NCI-H2196 (cell line): ENCODE measurements at regions not wholly inside any gene's neighbourhood (a gene's known extent, or its start where the extent isn't known, plus 50 kb on each side); places are given as distances from the start of the nearest gene placed in this dataset.
"Not testable (repeated sequence)": the region's sequence is repeated elsewhere in the genome, so short reads cannot be mapped to it uniquely, and the experiment has no call there.

Source experiments
- DNase-seq: peaks from one replicate; lab custom pipeline; 2025; ENCODE audit not compliant: unreplicated experiment; lab: John Stamatoyannopoulos, UW

DNA sequence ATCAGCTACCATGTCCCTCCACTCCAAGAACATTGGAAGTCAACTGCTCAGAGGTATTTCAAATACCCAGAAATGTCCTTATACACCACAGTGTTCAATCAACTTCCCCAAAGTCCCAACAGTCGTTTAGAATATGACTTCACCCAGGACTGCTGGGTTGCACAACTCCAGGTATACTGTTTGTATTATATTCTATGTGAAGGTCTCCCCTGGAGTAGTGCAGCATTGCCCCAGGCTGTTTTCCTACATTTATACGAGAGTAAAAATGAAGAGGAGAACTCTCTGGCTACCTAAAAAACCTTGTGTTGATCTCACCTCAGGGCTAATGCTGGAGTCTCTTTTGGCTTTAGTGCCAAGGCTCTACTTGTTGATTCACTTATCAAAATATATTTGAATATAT, 183.6 kb upstream of the MAP3K1 start:
- DNase-seq = no peak

DNA sequence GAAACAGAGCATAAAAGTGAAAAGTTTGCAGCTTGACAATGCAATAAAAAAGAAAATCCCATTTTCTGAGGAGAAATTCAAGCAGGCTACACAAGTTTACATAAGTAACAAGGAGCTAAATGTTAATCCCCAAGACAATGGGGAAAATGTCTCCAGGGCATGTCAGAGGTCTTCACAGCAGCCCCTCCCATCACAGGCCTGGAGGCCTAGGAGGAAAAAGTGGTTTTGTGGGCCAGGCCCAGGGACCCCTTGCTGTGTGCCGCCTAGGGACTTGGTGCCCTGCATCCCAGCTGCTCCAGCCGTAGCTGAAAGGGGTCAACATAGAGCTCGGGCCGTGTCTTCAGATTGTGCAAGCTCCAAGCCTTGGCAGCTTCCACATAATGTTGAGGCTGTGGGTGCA, 186.7 kb upstream of the MAP3K1 start:
- DNase-seq = not testable (repeated sequence)

DNA sequence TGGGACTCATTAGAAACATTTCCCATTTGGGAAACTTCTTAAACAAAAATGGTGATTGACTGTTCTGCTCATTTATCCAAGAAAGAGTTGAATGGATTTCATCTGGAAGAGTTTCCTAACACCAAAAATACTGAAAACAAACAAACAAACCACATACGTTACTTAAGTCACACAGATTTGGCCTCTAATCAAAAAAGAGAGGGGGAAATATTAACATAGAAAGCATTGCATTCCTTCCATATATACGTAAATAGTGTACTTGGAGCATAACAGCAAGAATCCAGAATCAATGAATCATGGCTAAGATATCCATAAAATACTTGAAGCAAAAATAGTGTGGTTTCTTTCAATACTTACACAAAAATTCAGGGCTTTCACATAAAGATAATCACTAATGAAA, 189.8 kb upstream of the MAP3K1 start:
- DNase-seq = no peak

DNA sequence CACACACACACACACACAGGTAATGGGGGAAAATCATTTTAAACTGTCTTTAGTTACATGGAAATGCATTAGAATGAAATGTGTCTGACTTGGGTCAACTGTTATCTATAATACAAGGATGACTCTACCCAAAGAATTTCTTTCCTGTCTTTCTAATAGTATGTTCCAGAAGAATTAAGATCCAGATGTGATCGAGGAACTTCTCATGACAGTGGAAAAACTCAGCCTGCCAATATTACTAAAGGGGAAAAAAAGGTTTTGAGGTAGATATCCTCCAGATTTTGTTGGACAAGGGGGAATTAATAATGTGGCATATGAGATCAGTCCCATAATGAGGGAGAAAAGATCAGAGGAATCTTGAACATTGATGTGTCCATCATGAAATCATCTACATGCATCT, 190.6 kb upstream of the MAP3K1 start:
- DNase-seq = no peak

DNA sequence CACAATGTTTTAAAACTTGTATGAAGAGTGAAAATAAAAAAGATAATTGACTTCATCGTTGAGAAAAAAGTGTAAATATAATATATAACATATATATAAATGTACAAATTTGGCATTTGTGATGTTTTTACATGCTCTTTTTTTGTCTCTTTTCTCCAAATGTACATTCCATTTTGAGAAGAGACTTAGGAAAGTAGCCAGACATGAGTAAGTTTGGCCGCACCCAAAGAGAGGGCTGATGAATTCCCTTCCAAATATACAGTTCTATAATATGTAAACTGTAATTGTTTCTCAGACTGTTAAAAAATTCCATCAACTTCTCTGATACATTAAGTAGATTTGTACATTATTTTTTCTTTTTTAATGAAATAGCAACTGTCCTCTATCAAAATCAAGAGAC, 193.2 kb upstream of the MAP3K1 start:
- DNase-seq = no peak

DNA sequence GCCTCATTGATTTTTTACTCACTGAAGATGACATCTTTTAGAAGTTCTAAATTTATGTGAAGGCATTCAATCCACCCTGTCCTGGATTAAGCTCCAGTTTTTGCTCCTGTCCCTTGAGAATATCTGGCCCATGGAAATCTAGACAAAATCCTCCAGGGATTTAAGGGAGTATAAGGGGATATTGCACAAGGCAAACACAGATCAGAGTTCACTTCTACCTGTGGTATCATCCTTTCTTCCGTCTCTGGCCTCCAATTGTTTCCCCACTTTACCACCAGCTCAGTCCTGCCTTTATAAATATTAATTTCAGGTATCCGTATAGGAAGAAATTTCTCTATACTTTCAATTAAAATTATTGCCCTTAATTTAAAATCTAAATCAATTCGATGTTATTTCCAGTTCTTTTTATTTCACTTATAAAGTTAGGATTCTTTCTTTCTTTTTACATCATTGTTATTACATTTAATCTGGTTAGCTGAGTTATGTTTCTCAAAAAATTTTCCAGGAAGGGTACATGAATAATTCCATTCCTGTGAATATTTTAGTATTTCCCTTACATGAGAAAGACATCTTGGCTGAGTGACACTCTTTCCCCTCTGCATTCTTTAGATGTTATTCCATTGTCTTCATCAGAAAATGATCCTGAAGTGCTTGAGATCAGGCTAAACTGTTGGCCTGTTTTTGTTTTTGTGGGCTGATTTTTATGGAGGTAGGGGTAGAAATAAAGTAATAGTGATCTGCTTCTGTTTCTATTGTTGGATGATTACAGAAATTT, 194.3 kb upstream of the MAP3K1 start:
- DNase-seq = no peak

DNA sequence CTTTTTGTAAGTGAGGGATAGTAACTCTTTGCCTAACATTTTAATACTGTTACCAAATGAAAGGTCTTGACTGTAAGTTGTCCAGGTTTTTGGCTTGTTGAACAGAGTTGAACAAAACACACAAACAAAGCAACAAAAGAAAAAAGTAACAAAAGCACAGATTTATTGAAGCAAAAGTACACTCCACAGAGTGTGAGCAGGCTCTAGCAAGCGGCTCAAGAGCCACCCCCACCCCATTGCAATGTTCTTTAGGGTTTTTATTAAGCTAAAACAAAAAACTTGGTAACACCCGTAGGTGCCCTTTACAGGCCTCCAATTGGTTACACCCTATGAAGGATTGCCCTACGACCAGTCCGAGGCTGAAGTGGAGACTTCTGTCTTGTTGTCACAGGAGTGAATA, 197.4 kb upstream of the MAP3K1 start:
- DNase-seq = no peak

DNA sequence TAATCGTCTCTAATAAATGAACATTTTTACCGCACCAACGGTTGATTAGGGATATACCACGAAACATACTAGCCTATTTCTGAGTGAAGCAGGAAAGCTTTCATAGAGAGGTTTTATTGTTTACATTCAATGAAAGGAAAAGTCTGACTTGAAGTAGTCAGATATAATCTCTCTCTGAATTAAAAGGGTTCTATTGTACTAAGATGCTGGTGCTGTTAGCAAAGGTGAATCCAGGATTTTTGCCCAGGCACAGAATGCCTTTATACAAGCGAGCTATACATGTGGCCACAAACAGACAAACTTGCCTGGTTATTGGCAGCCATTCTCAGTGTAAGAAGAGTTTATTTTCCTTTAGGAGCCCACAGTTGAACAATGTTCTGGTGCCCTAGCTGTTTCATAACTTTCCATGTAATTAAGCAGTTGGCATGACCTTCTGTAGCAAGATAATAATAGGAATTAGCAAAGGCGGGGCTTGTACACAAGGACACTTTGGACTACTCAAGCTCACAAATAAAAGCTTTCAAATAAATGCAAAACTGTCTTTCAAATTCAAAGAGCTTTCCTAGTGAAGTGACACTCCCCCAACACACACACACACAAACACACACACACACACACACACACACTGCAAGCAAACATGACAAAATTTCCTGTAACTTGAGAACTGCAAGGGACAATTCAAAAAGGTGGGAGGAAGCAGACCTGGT, 198.7 kb upstream of the MAP3K1 start:
- DNase-seq = no peak

DNA sequence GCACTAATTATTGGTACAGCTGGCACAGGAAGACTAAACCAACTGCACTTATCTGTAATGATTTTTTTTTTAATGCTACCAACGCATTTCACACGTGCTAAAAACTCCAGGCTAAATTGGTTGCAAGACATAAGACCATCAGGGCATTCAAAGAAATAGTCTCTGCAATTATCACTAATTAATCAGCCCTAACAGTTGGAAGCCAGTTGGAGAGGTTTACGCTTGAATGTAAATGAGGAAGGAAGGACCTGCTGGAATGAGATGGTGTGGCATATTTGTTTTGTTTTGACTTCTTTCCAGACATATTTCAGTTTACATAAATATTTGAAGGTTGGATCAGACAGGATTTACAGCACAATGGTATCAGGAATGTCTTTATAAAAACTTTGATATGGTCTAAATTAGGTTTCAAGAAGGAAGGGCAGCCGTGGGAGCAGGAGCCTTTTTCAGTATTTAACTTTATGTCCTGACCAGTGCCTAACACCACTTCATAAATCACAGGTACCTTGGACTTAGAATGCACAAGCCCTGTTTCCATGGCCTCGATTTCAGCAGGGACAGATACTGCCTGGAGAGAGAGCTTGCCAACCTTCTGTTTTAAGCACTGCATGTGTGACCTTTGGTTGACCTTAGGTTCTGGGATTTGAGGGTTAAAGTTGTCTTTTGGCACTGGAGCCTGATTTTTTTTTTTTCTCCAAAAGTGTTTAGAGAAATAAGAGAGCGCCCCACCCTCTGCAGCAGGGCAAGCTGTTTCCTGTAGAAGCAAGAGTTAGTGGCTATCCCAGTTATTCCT, 199.8 kb upstream of the MAP3K1 start:
- DNase-seq = no peak

DNA sequence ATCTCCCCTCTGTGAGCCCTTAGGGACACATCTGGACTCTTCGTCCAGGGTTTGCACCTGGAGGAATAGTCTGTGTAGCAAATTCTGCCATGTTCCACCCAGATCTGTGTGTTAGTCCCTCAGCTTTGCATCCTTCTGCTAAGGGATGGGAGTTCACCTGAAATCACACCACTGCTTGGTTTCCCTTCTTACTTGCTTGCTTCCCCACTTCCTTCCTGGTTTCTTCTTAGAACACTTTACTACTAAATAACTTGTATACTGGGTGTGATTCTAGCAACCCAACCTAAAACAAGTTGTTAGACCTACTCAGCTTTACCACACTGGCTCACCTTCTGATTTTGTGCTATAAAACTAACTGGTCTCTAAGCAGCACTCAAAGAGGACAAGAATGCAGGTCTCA, 202.6 kb upstream of the MAP3K1 start:
- no peak for DNase-seq

DNA sequence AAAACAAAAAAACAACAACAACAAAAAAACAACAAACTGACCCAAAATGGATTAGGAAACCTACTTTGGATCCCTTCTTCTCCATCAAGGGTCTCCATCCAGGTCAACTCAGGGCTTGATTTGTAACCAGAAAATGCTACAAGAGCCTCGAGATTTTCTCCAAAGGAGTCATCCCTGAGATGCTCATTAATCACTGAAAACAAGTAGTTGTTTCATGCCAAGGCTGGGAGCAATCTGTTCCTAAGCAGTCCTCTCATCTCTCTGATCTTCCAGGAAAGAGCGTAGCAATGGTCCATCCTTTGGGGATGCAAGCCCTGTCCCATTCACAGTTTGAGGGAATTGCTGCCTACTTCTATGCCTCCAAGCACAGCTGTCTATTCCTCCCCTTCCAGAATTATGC, 203.0 kb upstream of the MAP3K1 start:
- no peak for DNase-seq

DNA sequence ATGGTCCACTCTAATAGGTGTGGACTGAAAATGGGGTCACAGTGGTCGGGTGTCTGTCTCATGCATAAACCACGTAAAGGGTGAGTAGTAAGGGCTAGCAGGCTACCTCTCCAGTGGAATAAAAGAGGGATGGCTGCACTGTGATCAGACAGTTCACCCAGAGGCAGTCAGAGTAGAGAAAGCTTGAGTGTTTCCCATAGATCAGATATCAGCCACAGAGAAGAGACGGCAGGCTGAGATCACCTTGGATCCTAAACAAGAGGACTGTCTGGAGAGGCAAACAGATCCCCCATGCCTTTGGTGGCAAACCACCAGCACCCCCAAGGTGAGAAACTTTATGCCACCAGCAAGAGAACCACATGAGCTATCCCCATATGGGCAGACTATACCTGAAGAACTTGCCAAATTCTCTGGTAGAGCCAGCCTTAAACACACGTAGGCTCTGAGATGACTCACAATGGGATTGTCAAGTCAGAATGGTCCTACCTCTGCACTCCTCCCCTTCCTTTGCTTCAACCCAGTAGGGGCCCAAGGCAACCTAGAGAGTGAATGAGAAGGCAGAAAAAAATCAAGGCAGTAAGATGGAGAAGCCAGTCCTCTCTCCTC, 205.2 kb upstream of the MAP3K1 start:
- no peak for DNase-seq

DNA sequence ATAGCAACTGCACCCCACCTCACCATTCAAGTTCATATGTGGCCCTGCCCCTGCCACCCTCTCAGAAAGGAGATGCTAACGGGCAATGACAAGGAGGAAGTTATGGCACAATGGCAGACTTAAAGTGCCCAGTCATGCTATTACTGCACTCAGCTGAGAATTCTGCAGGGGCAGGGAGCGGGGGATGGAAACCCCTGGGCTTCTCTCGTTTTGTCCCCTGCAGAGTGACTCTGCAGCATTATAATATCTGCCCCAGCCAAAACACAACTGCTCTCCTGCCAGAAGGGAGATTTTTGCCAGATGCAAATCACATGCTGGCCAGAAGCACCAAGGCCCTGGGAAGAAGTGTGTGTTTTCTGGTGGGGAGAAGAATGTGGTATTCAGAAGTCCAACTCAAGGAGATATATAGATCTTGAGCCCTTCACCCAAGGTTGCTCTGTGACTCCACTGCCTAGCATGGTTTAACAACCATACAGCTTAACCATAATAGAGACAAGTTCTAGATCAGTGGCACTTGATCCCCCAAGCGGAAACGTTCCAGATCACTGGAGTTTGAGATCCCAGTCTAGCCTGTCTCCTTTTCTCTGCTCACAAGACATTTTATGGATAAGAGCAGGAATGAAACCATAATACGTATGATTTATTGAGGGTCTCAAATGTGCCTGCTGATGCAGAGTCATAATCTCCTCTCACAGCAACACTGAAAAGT, 207.0 kb upstream of the MAP3K1 start:
- no peak for DNase-seq

DNA sequence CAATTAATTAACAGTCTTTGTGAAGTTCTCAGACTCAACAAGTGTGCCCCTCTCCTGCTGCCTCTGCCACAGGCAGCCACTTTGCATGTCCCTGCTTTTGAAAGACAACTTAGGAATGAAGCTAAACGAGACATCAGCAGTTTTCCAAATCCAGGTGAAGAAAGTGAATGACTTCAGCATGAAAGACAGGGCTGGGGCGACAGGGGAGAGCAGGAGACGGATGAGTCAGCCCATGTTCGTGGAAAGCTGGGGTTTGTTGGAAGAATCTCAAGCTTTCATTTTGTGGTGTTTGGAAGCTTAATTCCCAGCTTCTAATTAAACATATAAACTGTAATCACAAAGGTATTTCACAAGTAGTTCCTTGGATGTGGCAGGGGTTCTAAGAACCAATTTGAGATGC, 207.8 kb upstream of the MAP3K1 start:
- DNase-seq = no peak

DNA sequence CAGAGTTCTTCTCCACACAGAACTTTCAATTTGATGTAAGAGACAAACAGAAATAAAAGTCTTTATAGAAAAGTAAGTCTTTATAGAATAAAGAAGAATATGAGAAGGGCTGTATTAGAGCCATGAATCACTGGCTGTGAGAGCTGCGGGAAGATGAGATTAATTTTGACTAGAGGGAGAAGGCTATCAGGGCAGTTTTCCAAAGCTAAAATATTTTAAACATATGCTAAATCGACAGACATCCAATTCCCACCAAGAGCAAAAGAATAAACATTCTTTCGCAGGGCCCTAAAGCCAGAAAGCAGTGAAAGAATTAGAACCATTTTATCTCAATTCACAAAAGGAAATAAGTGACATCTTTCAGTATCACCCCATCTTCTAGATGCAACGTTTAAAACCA, 208.3 kb upstream of the MAP3K1 start:
- DNase-seq = no peak

DNA sequence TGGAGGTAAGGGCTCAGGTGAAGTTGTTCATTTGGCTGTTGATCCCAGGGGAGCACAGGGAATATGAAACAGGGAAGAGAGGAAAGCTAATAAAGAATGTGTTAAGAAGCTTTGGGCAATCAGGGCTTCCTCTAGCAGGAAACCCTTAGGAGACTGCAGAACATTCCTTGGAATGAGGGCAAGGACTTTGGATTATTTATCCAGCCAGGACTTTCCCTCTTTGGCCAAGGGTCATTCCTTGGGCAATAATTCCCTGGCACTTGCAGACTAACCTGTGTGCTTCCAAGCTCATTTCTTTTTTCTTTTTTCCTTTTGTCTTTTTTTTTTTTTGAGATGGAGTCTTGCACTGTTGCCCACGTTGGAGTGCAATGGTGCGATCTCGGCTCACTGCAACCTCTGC, 209.2 kb upstream of the MAP3K1 start:
- no peak for DNase-seq

DNA sequence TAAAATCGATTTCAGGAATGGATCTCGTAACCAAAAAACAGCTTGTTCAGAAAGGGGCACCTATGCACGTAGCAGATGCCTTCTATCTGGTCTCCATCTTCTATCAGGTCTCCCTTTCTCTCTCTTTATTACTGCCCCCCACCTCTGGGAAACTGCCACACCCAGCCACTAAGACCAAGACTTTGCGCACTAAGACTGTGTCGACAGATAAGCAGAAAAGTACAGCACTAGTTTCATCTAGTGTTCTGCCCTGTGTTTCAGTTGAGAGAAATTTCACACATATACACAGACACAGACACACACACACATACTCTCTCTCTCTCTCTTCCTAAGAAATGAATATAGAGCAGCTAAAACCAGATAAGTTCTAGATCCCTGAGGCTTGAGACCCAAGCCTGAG, 210.1 kb upstream of the MAP3K1 start:
- no peak for DNase-seq

DNA sequence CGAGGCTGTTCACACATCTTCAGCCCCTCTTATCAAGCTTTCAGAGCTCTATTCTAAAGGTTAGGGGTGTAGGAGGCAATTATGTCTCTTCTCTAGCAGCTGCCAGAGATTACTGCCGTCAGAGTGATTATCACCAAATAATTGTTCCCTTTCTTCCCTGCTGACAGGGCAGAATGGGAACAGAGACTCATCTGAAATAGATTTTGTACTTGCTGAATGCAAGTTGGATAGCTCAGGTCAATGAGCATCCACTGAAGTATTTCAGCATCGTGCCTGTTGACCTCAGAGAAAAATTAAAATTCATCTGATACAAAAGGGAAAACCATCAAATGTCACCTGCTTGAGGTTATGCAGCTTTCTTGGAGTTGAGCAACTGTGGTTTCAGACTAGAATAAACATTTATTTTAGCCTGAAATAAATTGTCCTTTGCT, 213.7 kb upstream of the MAP3K1 start:
- no peak for DNase-seq

DNA sequence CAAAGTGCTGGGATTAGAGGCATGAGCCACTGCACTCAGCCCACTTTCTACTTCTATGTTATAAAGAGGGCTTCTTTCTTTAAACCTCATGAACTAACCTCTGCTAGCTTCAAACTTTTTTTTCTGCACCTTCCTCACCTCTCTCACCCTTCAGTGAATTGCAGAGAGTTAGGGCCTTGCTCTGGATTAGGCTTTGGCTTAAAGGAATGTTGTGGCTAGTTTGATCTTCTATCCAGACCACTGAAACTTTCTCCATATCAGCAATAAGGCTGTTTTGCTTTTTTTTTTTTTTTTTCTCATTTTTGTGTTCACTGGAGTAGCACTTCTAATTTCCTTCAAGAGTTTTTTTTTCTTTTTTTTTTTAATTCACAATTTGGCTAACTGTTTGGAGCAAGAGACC, 216.4 kb upstream of the MAP3K1 start:
- no peak for DNase-seq

DNA sequence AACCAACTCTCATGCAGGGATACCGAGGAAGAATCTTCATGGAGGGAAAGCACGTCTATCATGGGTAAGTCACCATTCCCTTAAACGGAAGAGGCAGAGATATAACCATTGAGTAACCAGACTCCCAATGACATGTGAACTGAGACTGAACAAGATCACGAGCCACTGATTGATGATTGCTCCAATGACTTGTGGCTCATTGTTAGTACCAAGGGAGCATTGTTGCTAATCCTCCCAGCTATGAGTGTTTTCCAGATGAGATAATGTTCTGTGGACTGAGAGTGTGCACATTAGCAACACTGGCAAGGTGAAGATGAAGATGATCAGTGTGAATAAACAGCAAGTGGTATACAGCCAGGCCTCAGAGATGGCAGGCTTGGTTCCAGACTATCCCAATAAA, 219.2 kb upstream of the MAP3K1 start:
- DNase-seq = no peak

DNA sequence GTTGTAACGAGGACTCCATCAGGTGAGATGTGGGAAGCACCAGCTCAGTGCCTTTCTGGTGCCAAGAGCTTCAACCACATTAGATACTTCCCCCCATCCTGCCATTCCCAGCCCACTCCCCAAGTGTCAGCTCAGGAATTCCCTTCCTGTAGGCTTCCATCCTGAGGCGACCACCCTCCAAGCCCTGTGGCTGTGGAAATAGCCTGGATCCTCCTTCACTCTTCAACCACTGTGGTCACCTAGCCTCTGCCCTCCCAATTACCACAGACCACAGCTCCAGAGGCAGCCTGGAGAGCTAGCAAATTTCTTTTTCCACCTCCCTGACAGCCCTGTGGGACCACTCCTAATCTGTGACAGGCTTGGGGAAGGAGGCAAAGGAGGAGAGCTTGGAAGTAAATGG, 219.8 kb upstream of the MAP3K1 start:
- no peak for DNase-seq
